Nephron progenitor cell (in vitro differentiated cells): ENCODE measurements at regions not wholly inside any gene's neighbourhood (a gene's known extent, or its start where the extent isn't known, plus 50 kb on each side); places are given as distances from the start of the nearest gene placed in this dataset.

Experiments
- DNase-seq: peaks from one replicate; pipeline ENCODE4 v3.0.0; 2021
- H3K27ac Mint-ChIP-seq: 2 replicates; pipeline ENCODE4 v1.8.0; 2021; ENCODE audit warnings: mild to moderate bottlenecking, moderate library complexity, mixed read lengths
- H3K27me3 Mint-ChIP-seq: 2 replicates; pipeline ENCODE4 v1.8.0; 2021; ENCODE audit warnings: mild to moderate bottlenecking, low read depth, mixed read lengths; ENCODE audit not compliant: poor library complexity
- H3K36me3 Mint-ChIP-seq: 2 replicates; pipeline ENCODE4 v1.8.0; 2021; ENCODE audit warnings: low read depth, mixed read lengths
- H3K4me1 Mint-ChIP-seq: 2 replicates; pipeline ENCODE4 v1.8.0; 2021; ENCODE audit warnings: mixed read lengths
- H3K4me3 Mint-ChIP-seq: 2 replicates; pipeline ENCODE4 v1.8.0; 2021; ENCODE audit warnings: mild to moderate bottlenecking, moderate library complexity, mixed read lengths
- H3K9me3 Mint-ChIP-seq: 2 replicates; pipeline ENCODE4 v1.8.0; 2021; ENCODE audit warnings: mild to moderate bottlenecking, moderate library complexity, mixed read lengths
- TF ChIP-seq, protein P1 (sequence below): fragments of 200-600 bp; sonication (generic); IDR thresholded peaks from 2 replicates; pipeline ENCODE4 v1.5.0; 2021; ENCODE audit warnings: antibody characterized with exemption

GRCh38 chr7:68484731-68485130, 1113.5 kb upstream of the AUTS2 start:
- H3K4me1 Mint-ChIP-seq: peaks cover 20% of the 10 kb centered on the region
- H3K27ac Mint-ChIP-seq: no peak overlapping the region
- H3K36me3 Mint-ChIP-seq: no peaks in the 10 kb centered on the region

DNA sequence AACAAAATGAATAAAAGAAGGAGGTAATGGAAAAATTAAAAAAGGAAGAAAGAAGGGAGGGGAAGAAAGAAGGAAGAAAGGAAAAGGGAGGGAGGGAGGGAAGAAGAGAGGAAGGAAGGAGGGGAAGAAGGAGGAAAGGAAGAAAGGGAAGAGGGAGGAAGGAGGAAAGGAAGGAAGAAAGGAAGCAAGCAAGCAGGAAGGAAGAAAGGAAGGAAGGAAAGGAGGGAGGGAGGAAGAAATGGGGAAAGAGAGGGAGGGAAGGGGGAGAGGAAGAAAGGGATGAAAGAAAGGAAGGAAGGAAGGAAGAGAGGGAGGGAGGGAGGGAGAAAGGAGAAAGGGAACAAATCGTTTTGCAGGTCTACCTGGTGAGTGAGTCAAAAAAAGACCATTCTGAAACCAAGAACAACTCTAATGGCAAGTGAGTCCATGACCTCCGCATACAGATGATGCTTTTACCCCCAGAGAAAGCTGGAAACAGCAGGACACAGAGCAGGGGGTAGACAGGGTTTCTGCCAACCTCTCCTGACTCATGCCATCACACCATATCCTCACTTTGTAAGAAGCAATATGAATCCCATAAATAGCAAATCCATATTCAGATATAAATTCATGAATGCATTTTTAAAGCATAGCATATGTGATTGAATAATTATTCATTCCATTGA, 1112.9 kb upstream of the AUTS2 start:
- Mint-ChIP-seq H3K4me3 (no peak overlapping the region), H3K27me3 (peaks cover 14% of the 10 kb centered on the region), H3K27ac (no peak overlapping the region), H3K9me3 (peaks cover 21% of the 10 kb centered on the region), H3K4me1 (peaks cover 17% of the 10 kb centered on the region), H3K36me3 (no peaks in the 10 kb centered on the region)
- TF ChIP-seq, protein P1, sequence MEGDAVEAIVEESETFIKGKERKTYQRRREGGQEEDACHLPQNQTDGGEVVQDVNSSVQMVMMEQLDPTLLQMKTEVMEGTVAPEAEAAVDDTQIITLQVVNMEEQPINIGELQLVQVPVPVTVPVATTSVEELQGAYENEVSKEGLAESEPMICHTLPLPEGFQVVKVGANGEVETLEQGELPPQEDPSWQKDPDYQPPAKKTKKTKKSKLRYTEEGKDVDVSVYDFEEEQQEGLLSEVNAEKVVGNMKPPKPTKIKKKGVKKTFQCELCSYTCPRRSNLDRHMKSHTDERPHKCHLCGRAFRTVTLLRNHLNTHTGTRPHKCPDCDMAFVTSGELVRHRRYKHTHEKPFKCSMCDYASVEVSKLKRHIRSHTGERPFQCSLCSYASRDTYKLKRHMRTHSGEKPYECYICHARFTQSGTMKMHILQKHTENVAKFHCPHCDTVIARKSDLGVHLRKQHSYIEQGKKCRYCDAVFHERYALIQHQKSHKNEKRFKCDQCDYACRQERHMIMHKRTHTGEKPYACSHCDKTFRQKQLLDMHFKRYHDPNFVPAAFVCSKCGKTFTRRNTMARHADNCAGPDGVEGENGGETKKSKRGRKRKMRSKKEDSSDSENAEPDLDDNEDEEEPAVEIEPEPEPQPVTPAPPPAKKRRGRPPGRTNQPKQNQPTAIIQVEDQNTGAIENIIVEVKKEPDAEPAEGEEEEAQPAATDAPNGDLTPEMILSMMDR: no peak
- no peak for DNase-seq

More at GRCh38 chr7:68484731-68485130, 1113.5 kb upstream of the AUTS2 start:
- Mint-ChIP-seq H3K27me3 (peaks cover 11% of the 10 kb centered on the region), H3K4me3 (no peak overlapping the region), H3K9me3 (peaks cover 21% of the 10 kb centered on the region)
- no peak for DNase-seq
- TF ChIP-seq, protein P1: no peak

GRCh38 chr7:68488341-68489060, 1109.8 kb upstream of the AUTS2 start:
- Mint-ChIP-seq H3K27me3 (peaks cover 7% of the 10 kb centered on the region), H3K4me3 (no peak overlapping the region), H3K4me1 (peaks cover 4% of the 10 kb centered on the region), H3K27ac (no peak overlapping the region), H3K36me3 (no peaks in the 10 kb centered on the region), H3K9me3 (no peaks in the 10 kb centered on the region)
- no peak for DNase-seq
- TF ChIP-seq, protein P1: no peak

DNA sequence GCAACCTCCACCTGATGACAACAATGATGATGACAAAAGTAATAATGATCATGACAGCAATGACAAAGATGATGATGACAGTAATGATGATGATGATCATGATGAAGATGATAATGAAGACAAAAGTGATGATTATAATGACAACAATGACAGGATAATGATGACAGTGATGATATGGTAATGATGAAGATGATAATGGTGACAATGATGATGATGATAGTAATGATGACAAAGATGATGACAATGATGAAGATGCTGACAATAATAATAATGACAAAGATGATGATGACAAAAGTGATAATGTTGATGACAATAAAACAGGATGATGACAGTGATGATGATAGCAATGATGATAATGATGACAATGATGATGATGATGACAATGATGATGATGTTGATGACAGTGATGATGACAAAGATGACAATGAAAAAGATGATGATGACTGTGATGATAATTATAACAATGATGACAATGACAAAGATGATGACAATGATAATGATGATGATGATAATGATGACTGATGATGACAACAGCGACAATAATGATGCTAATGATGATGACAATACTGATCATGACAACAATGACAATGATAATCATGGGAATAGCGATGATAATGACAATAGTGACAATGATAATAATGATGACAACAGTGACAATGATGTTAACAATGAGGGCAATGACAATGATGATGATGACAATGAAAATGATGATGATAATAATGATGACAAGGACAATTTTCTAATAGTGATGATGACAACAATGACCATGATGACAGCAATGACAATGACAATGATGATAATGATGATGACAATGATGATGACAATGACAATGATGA, 1106.5 kb upstream of the AUTS2 start:
- DNase-seq: no peak
- H3K27ac Mint-ChIP-seq: no peak overlapping the region
- peaks cover 4% of the 10 kb centered on the region for H3K4me1 Mint-ChIP-seq
- H3K4me3 Mint-ChIP-seq: no peak overlapping the region
- H3K27me3 Mint-ChIP-seq: peaks cover 7% of the 10 kb centered on the region
- TF ChIP-seq, protein P1: no peak
- H3K9me3 Mint-ChIP-seq: no peaks in the 10 kb centered on the region
- no peaks in the 10 kb centered on the region for H3K36me3 Mint-ChIP-seq

- peaks cover 4% of the 10 kb centered on the region for H3K4me1 Mint-ChIP-seq
- no peak overlapping the region for H3K27ac Mint-ChIP-seq
- no peak overlapping the region for H3K4me3 Mint-ChIP-seq
- no peak for DNase-seq
- no peaks in the 10 kb centered on the region for H3K9me3 Mint-ChIP-seq
- H3K36me3 Mint-ChIP-seq: no peaks in the 10 kb centered on the region
- TF ChIP-seq, protein P1: no peak
- H3K27me3 Mint-ChIP-seq: peaks cover 7% of the 10 kb centered on the region
These were observed 1106.0 kb upstream of the AUTS2 start for GRCh38 chr7:68492359-68492690.
